Cardiac muscle cell (in vitro differentiated cells and primary cell): ENCODE measurements at regions not wholly inside any gene's neighbourhood (a gene's known extent, or its start where the extent isn't known, plus 50 kb on each side); places are given as distances from the start of the nearest gene placed in this dataset.
A peak's percentile ranks its signal among the peaks of the same experiment; 100 is the strongest.

Source experiments
- DNase-seq, 2 donors: peaks; one replicate each; pipeline versions ENCODE4 v3.0.0 to v3.0.0-alpha.2; 2010 to 2017; ENCODE audit warnings: low read depth in 1 of 2, low spot score in 1 of 2
- H3K27ac ChIP-seq: fragments of 200-600 bp; sonication (generic); 2 replicates; pipeline ENCODE4 v1.5.1; 2016
- H3K27me3 ChIP-seq: fragments of 200-600 bp; sonication (generic); 2 replicates; pipeline ENCODE4 v1.6.0; 2016; ENCODE audit warnings: control low read depth
- H3K36me3 ChIP-seq: fragments of 200-600 bp; sonication (generic); 2 replicates; pipeline ENCODE4 v1.5.1; 2016; ENCODE audit warnings: control low read depth
- H3K4me1 ChIP-seq: fragments of 200-600 bp; sonication (generic); 2 replicates; pipeline ENCODE4 v1.8.1; 2017; ENCODE audit warnings: low read depth, mild to moderate bottlenecking, mixed run types
- H3K4me3 ChIP-seq: fragments of 200-600 bp; sonication (generic); 2 replicates; pipeline ENCODE4 v1.5.1; 2016; ENCODE audit warnings: mild to moderate bottlenecking
- H3K9me3 ChIP-seq: fragments of 200-600 bp; sonication (generic); 2 replicates; pipeline ENCODE4 v1.5.1; 2017; ENCODE audit warnings: low read depth, mild to moderate bottlenecking, control low read depth
- CTCF ChIP-seq: IDR thresholded peaks from 2 replicates; pipeline ENCODE4 v1.5.1; 2012; ENCODE audit warnings: low read depth, mild to moderate bottlenecking, low read length

- Histone ChIP-seq H3K27me3 (no peaks in the 10 kb centered on the region), H3K9me3 (no peaks in the 10 kb centered on the region), H3K4me3 (no peak overlapping the region), H3K36me3 (no peaks in the 10 kb centered on the region), H3K27ac (no peak overlapping the region), H3K4me1 (peaks cover 4% of the 10 kb centered on the region)
- DNase-seq, result no peak
- TF ChIP-seq CTCF, result no peak
These were observed 163.0 kb upstream of the NUDT4 start for GRCh38 chr12:93214523-93215289.

- no peak for TF ChIP-seq CTCF
- no peak overlapping the region for H3K27ac ChIP-seq
- no peaks in the 10 kb centered on the region for H3K27me3 ChIP-seq
- no peaks in the 10 kb centered on the region for H3K9me3 ChIP-seq
- H3K36me3 ChIP-seq, result no peaks in the 10 kb centered on the region
- H3K4me3 ChIP-seq, result no peak overlapping the region
- no peak for DNase-seq
- peaks cover 10% of the 10 kb centered on the region for H3K4me1 ChIP-seq
These were observed 162.4 kb upstream of the NUDT4 start for GRCh38 chr12:93215290-93215678.

- H3K36me3 ChIP-seq, result no peaks in the 10 kb centered on the region
- no peak overlapping the region for H3K4me3 ChIP-seq
- no peak for TF ChIP-seq CTCF
- H3K27ac ChIP-seq, result peak overlapping the region; percentile 85
- H3K9me3 ChIP-seq, result no peaks in the 10 kb centered on the region
- DNase-seq, result peak; percentile 11 to 14
- H3K27me3 ChIP-seq, result no peaks in the 10 kb centered on the region
- H3K4me1 ChIP-seq, result peaks cover 30% of the 10 kb centered on the region
These were observed 157.8 kb upstream of the NUDT4 start for GRCh38 chr12:93219947-93220346.

- Histone ChIP-seq H3K27me3 (no peaks in the 10 kb centered on the region), H3K27ac (no peak overlapping the region), H3K4me3 (no peak overlapping the region), H3K36me3 (no peaks in the 10 kb centered on the region), H3K9me3 (no peaks in the 10 kb centered on the region), H3K4me1 (peaks cover 30% of the 10 kb centered on the region)
- no peak for TF ChIP-seq CTCF
- DNase-seq, result no peak
These were observed 155.9 kb upstream of the NUDT4 start for GRCh38 chr12:93221841-93222240.

GRCh38 chr12:93223440-93224426 is 154.0 kb upstream of the NUDT4 start:
- H3K27me3 ChIP-seq, result no peaks in the 10 kb centered on the region
- H3K9me3 ChIP-seq, result no peaks in the 10 kb centered on the region
- TF ChIP-seq CTCF, result no peak
- peaks cover 30% of the 10 kb centered on the region for H3K4me1 ChIP-seq
- H3K4me3 ChIP-seq, result no peak overlapping the region
- peak overlapping the region; percentile 26 for H3K27ac ChIP-seq
- no peaks in the 10 kb centered on the region for H3K36me3 ChIP-seq
- DNase-seq, result peak in 1 of 2 donors; percentile 65
